ENCODE measurements at regions not wholly inside any gene's neighbourhood (a gene's known extent, or its start where the extent isn't known, plus 50 kb on each side); places are given as distances from the start of the nearest gene placed in this dataset.

GRCh38 chr18:67381608-67382150 lies 134.8 kb downstream of the DSEL start:
- FAIRE-seq (no peak), DNase-seq (ENCODE audit: insufficient read length, low spot score) (no peak)
- TF ChIP-seq CTCF (IDR thresholded peaks at IDR 0.05; ENCODE audit: insufficient read depth, missing control alignments): no peak

GRCh38 chr18:67380867-67381266 lies 135.7 kb downstream of the DSEL start:
- FAIRE-seq (no peak), DNase-seq (ENCODE audit: insufficient read length, low spot score) (no peak)
- TF ChIP-seq CTCF (IDR thresholded peaks at IDR 0.05; ENCODE audit: insufficient read depth, missing control alignments): no peak

- DNase-seq (ENCODE audit: insufficient read length, low spot score) (no peak), FAIRE-seq (no peak)
- TF ChIP-seq CTCF (IDR thresholded peaks at IDR 0.05; ENCODE audit: insufficient read depth, missing control alignments): no peak
Measured at GRCh38 chr18:67379981-67380380, 136.5 kb downstream of the DSEL start.

GRCh38 chr18:67376372-67376771 lies 140.1 kb downstream of the DSEL start:
- DNase-seq (ENCODE audit: insufficient read length, low spot score) (no peak), FAIRE-seq (peak; percentile 94)
- no peak for TF ChIP-seq CTCF (IDR thresholded peaks at IDR 0.05; ENCODE audit: insufficient read depth, missing control alignments)

GRCh38 chr18:67373636-67374035 lies 142.9 kb downstream of the DSEL start:
- FAIRE-seq (no peak), DNase-seq (ENCODE audit: insufficient read length, low spot score) (no peak)
- no peak for TF ChIP-seq CTCF (IDR thresholded peaks at IDR 0.05; ENCODE audit: insufficient read depth, missing control alignments)

- DNase-seq (ENCODE audit: insufficient read length, low spot score) (no peak), FAIRE-seq (no peak)
- no peak for TF ChIP-seq CTCF (IDR thresholded peaks at IDR 0.05; ENCODE audit: insufficient read depth, missing control alignments)
Measured at GRCh38 chr18:67367540-67367939, 149.0 kb downstream of the DSEL start.

GRCh38 chr18:67363694-67364093 lies 152.8 kb downstream of the DSEL start:
- FAIRE-seq: no peak

More at GRCh38 chr18:67363694-67364093, 152.8 kb downstream of the DSEL start:
- TF ChIP-seq CTCF (IDR thresholded peaks at IDR 0.05; ENCODE audit: insufficient read depth, missing control alignments): no peak
- no peak for DNase-seq (ENCODE audit: insufficient read length, low spot score)

Measured in D721Med (cell line).